Heart left ventricle (tissue), 13 donors: ENCODE measurements at regions not wholly inside any gene's neighbourhood (a gene's known extent, or its start where the extent isn't known, plus 50 kb on each side); places are given as distances from the start of the nearest gene placed in this dataset.

Source experiments
- POLR2A ChIP-seq, 2 donors: fragments of 450-650 bp; IDR thresholded peaks; one replicate each; pipeline ENCODE4 v1.6.1; 2017; ENCODE audit warnings: antibody characterized with exemption in 2 of 2, mild to moderate bottlenecking in 2 of 2, moderate library complexity in 2 of 2
- TF ChIP-seq, protein P1 (sequence below), 12 donors: fragments of 200-600 bp; sonication (generic) in 4 of 12; IDR thresholded peaks; one replicate each; pipeline versions ENCODE4 v1.5.0 to v1.8.0; 2018 to 2022; ENCODE audit warnings: antibody characterized with exemption in 12 of 12, mild to moderate bottlenecking in 5 of 12
- donor health status: ischemic (EF 13 %, LVEDD 7.1; RV severe dilation, severe dysfunction).
- donor health status: DM: no; HTN: yes; CAD: no.
- donor health status: DM: no; HTN: no; CAD: no.
- donor health status: ischemic (EF 25% LVEDD 6.9; RV normal size, moderate dysfunction).
- donor health status: ischemic (EF 25% LVEDD 5.7; RV mildly dilated, moderate dysfunction).
- donor health status: ischemic (EF 35%, LVEDD 5.7; RV mildly dilated, moderate dysfunction).
- donor health status: nonischemic (EF 11% LVEDD 7.7; RV severe dilation, severe dysfunction).
- donor health status: DM: yes; HTN: yes; CAD: no.
- donor health status: PGD.
- donor health status: ischemic (EF 29% LVEDD 5.4; RV normal size, mild dysfunction).
- donor health status: nonischemic (EF 23%, LVEDD 6.1; RV moderate dilation, normal function).

DNA sequence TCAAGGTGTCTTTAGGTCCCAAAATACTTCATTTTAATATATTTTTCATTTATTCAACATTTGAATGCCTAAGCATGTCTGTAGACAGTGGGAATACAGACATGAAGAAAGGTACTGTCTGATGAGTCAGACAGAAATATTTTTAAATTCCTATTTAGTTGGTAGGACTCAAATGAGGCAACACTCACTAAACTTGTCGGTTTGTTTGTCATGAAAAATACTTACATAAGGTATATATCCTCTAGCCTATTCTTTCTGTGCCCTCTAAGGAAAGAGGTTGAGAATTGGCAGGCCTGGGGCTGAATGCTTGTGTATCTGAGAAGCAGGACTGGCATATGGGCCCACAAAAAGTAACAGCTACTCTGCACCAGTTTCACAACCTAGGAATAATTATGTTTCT lies 423.6 kb upstream of the MDFIC2 start:
- TF ChIP-seq, protein P1, sequence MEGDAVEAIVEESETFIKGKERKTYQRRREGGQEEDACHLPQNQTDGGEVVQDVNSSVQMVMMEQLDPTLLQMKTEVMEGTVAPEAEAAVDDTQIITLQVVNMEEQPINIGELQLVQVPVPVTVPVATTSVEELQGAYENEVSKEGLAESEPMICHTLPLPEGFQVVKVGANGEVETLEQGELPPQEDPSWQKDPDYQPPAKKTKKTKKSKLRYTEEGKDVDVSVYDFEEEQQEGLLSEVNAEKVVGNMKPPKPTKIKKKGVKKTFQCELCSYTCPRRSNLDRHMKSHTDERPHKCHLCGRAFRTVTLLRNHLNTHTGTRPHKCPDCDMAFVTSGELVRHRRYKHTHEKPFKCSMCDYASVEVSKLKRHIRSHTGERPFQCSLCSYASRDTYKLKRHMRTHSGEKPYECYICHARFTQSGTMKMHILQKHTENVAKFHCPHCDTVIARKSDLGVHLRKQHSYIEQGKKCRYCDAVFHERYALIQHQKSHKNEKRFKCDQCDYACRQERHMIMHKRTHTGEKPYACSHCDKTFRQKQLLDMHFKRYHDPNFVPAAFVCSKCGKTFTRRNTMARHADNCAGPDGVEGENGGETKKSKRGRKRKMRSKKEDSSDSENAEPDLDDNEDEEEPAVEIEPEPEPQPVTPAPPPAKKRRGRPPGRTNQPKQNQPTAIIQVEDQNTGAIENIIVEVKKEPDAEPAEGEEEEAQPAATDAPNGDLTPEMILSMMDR (IDR thresholded peaks at IDR 0.05), result no peak
- TF ChIP-seq POLR2A (IDR thresholded peaks at IDR 0.05), result no peak
